Tibial artery (tissue), 4 donors: ENCODE measurements at regions not wholly inside any gene's neighbourhood (a gene's known extent, or its start where the extent isn't known, plus 50 kb on each side); places are given as distances from the start of the nearest gene placed in this dataset.

ENCODE experiments used
- DNase-seq, 2 donors: peaks; one replicate each; pipeline ENCODE4 v3.0.0-alpha.2; 2019
- H3K27ac ChIP-seq, 2 donors: fragments of 200-600 bp; sonication (generic) in 1 of 2; 1 replicate in 1 of 2; 2 replicates in 1 of 2; pipeline ENCODE4 v1.5.1; 2018 to 2019; ENCODE audit warnings: mild to moderate bottlenecking in 1 of 2
- H3K27me3 ChIP-seq, 2 donors: fragments of 200-600 bp; sonication (generic) in 1 of 2; one replicate each; pipeline versions ENCODE4 v1.5.1 to v1.6.0; 2016 to 2019
- H3K36me3 ChIP-seq, 3 donors: fragments of 200-600 bp; sonication (generic) in 2 of 3; one replicate each; pipeline ENCODE4 v1.5.1; 2016 to 2019; ENCODE audit warnings: mild to moderate bottlenecking in 2 of 3
- H3K4me1 ChIP-seq, 4 donors: fragments of 200-600 bp; sonication (generic) in 2 of 4; 1 replicate in 3 of 4; 2 replicates in 1 of 4; pipeline ENCODE4 v1.5.1; 2016 to 2019
- H3K4me3 ChIP-seq, 2 donors: fragments of 200-600 bp; sonication (generic) in 1 of 2; 1 replicate in 1 of 2; 2 replicates in 1 of 2; pipeline ENCODE4 v1.5.1; 2018 to 2019; ENCODE audit warnings: mild to moderate bottlenecking in 2 of 2
- H3K9me3 ChIP-seq, 3 donors: fragments of 200-600 bp; sonication (generic) in 1 of 3; one replicate each; pipeline ENCODE4 v1.5.1; 2016 to 2019
- CTCF ChIP-seq, 2 experiments: fragments of 200-600 bp in 1 of 2; fragments of 450-650 bp in 1 of 2; IDR thresholded peaks; one replicate each; pipeline ENCODE4 v1.5.1; 2017 to 2019; ENCODE audit warnings: antibody characterized with exemption in 2 of 2, mild to moderate bottlenecking in 1 of 2, moderate library complexity in 1 of 2
- intact Hi-C: fragments of 100-400 bp; cut with DNase I; formaldehyde crosslinking; loops from one replicate; pipeline ENCODE4 v1.15.0; 2023; ENCODE audit warnings: low total_unique reads

- Histone ChIP-seq H3K36me3 (no peaks in the 10 kb centered on the region), H3K4me3 (no peak overlapping the region), H3K27ac (peak overlapping the region; percentile 2 to 43), H3K9me3 (no peaks in the 10 kb centered on the region), H3K27me3 (no peaks in the 10 kb centered on the region), H3K4me1 (peaks cover 0 to 36% (median 19%) of the 10 kb centered on the region in 4 donors)
- intact Hi-C loops: loop anchor here (5.0 kb wide), 1 partner anchor 764 kb away; no protein-coding TSS in a partner anchor
- no peak for TF ChIP-seq CTCF (IDR thresholded peaks at IDR 0.05)
- peak; percentile 46 to 67 for DNase-seq
Measured at GRCh38 chr10:78433076-78433595, 399.5 kb downstream of the RPS24 start.

- DNase-seq: peak in 1 of 2 donors; percentile 62
- Histone ChIP-seq H3K9me3 (no peaks in the 10 kb centered on the region), H3K4me3 (no peak overlapping the region), H3K4me1 (peaks cover 0 to 44% (median 19%) of the 10 kb centered on the region in 4 donors), H3K27me3 (no peaks in the 10 kb centered on the region), H3K36me3 (no peaks in the 10 kb centered on the region), H3K27ac (peak overlapping the region in 1 of 2 donors; percentile 43)
- intact Hi-C loops: loop anchor here (5.0 kb wide), 1 partner anchor 763 kb away; no protein-coding TSS in a partner anchor
- TF ChIP-seq CTCF (IDR thresholded peaks at IDR 0.05): no peak
Measured at GRCh38 chr10:78433766-78434535, 400.3 kb downstream of the RPS24 start.

- H3K27me3 ChIP-seq: no peaks in the 10 kb centered on the region
- intact Hi-C loops: loop anchor here (5.0 kb wide), 1 partner anchor 762 kb away; no protein-coding TSS in a partner anchor
- no peaks in the 10 kb centered on the region for H3K9me3 ChIP-seq
- peaks cover 0 to 47% (median 19%) of the 10 kb centered on the region in 4 donors for H3K4me1 ChIP-seq
- H3K4me3 ChIP-seq: no peak overlapping the region
- DNase-seq: peak in 1 of 2 donors; percentile 59
- no peak overlapping the region for H3K27ac ChIP-seq
- H3K36me3 ChIP-seq: no peaks in the 10 kb centered on the region
- no peak for TF ChIP-seq CTCF (IDR thresholded peaks at IDR 0.05)
Measured at GRCh38 chr10:78434886-78435285, 401.2 kb downstream of the RPS24 start.

- TF ChIP-seq CTCF (IDR thresholded peaks at IDR 0.05): no peak
- no peaks in the 10 kb centered on the region for H3K9me3 ChIP-seq
- no peak overlapping the region for H3K4me3 ChIP-seq
- H3K27ac ChIP-seq: no peak overlapping the region
- no peak for DNase-seq
- no peaks in the 10 kb centered on the region for H3K27me3 ChIP-seq
- H3K4me1 ChIP-seq: peaks cover 0 to 47% (median 19%) of the 10 kb centered on the region in 4 donors
- intact Hi-C loops: no loop called here
- H3K36me3 ChIP-seq: no peaks in the 10 kb centered on the region
Measured at GRCh38 chr10:78435484-78436221, 402.0 kb downstream of the RPS24 start.

GRCh38 chr10:78436222-78436573 lies 402.5 kb downstream of the RPS24 start:
- H3K4me3 ChIP-seq: no peak overlapping the region
- TF ChIP-seq CTCF (IDR thresholded peaks at IDR 0.05): no peak
- H3K27me3 ChIP-seq: no peaks in the 10 kb centered on the region
- no peak for DNase-seq
- intact Hi-C loops: no loop called here
- H3K9me3 ChIP-seq: no peaks in the 10 kb centered on the region
- no peaks in the 10 kb centered on the region for H3K36me3 ChIP-seq
- H3K4me1 ChIP-seq: peaks cover 0 to 47% (median 19%) of the 10 kb centered on the region in 4 donors
- H3K27ac ChIP-seq: no peak overlapping the region
